Mesendoderm (in vitro differentiated cells): ENCODE measurements at regions not wholly inside any gene's neighbourhood (a gene's known extent, or its start where the extent isn't known, plus 50 kb on each side); places are given as distances from the start of the nearest gene placed in this dataset.

ENCODE experiments used
- DNase-seq: peaks from one replicate; pipeline ENCODE4 v3.0.0; 2013
- H2AK5ac ChIP-seq: 2 replicates; pipeline ENCODE4 v1.6.1; 2013; ENCODE audit warnings: low read length, inconsistent platforms
- H2BK120ac ChIP-seq: 2 replicates; pipeline ENCODE4 v1.6.1; 2013; ENCODE audit warnings: low read depth, mild to moderate bottlenecking, low read length, moderate library complexity, mixed read lengths
- H2BK15ac ChIP-seq: replicated peaks from 2 replicates; pipeline ENCODE4 v1.6.1; 2013; ENCODE audit warnings: low read depth, mild to moderate bottlenecking, moderate library complexity
- H2BK5ac ChIP-seq: 2 replicates; pipeline ENCODE4 v1.6.1; 2013; ENCODE audit warnings: low read length, inconsistent platforms
- H3K18ac ChIP-seq: 2 replicates; pipeline ENCODE4 v1.6.1; 2013; ENCODE audit warnings: mild to moderate bottlenecking, low read length, mixed read lengths
- H3K23ac ChIP-seq: one replicate; pipeline ENCODE4 v1.6.1; 2013; ENCODE audit warnings: low read length
- H3K27ac ChIP-seq: 2 replicates; pipeline ENCODE4 v1.5.1; 2013; ENCODE audit warnings: low read depth, mild to moderate bottlenecking, inconsistent platforms, low read length, moderate library complexity
- H3K27me3 ChIP-seq: 2 replicates; pipeline ENCODE4 v1.6.1; 2013; ENCODE audit warnings: low read length, control low read depth, mild to moderate bottlenecking, inconsistent platforms; ENCODE audit not compliant: insufficient read depth, poor library complexity
- H3K36me3 ChIP-seq: 2 replicates; pipeline ENCODE4 v1.6.1; 2013; ENCODE audit warnings: low read length, inconsistent platforms; ENCODE audit not compliant: control insufficient read depth, insufficient read depth
- H3K4ac ChIP-seq: one replicate; pipeline ENCODE4 v1.6.1; 2013; ENCODE audit warnings: low read depth, mild to moderate bottlenecking, low read length, moderate library complexity
- H3K4me1 ChIP-seq: 2 replicates; pipeline ENCODE4 v1.6.1; 2013; ENCODE audit warnings: low read depth, low read length, inconsistent platforms; ENCODE audit not compliant: control insufficient read depth
- H3K4me2 ChIP-seq: 2 replicates; pipeline ENCODE4 v1.6.1; 2013; ENCODE audit warnings: low read length
- H3K4me3 ChIP-seq: 2 replicates; pipeline ENCODE4 v1.5.1; 2013; ENCODE audit warnings: mild to moderate bottlenecking, low read length
- H3K56ac ChIP-seq: one replicate; pipeline ENCODE4 v1.6.1; 2013; ENCODE audit warnings: low read length
- H3K79me1 ChIP-seq: 2 replicates; pipeline ENCODE4 v1.6.1; 2013; ENCODE audit warnings: low read length, inconsistent platforms
- H3K79me2 ChIP-seq: 2 replicates; pipeline ENCODE4 v1.6.1; 2013; ENCODE audit warnings: mild to moderate bottlenecking, low read length; ENCODE audit not compliant: control insufficient read depth, insufficient read depth
- H3K9ac ChIP-seq: 2 replicates; pipeline ENCODE4 v1.6.1; 2013; ENCODE audit warnings: low read length, inconsistent platforms
- H4K5ac ChIP-seq: one replicate; pipeline ENCODE4 v1.6.1; 2013; ENCODE audit warnings: low read length
- H4K8ac ChIP-seq: one replicate; pipeline ENCODE4 v1.6.1; 2013; ENCODE audit warnings: low read depth, mild to moderate bottlenecking, control low read depth, low read length, moderate library complexity
- WGBS: extraction: QIAGEN DNeasy Blood & Tissue Kit; methylation state at CpG from one replicate; pipeline ENCODE4 v1.1.7; 2013; ENCODE audit warnings: low lambda C conversion rate, missing lambda C conversion rate; ENCODE audit not compliant: insufficient coverage; ENCODE audit errors: extremely low coverage; 5-methylcytosine and 5-hydroxymethylcytosine counted together

DNA sequence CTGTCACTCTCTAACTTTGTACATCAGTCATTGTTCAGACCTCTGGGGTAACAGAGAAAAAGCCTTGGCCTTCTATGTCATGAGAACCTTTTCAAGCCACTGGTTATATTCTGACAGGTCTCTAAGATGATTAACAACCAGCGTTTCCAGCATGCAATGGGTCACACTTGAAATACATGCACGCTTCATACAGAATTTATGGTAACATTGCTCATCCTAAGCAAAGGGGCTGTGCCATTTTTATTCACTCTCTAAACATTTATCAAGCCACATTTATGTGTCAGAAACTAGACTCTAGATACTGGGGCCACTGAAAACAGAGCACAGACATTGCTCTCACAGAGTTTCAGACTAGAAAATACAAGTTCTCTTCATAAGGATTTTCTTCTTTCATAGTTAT, 501.4 kb upstream of the DAB1 start:
- Histone ChIP-seq H2BK15ac (no peak overlapping the region), H3K56ac (no peak overlapping the region), H4K5ac (no peak overlapping the region), H3K9ac (no peak overlapping the region), H2AK5ac (no peak overlapping the region), H3K36me3 (no peaks in the 10 kb centered on the region), H2BK120ac (no peak overlapping the region), H3K79me1 (no peaks in the 10 kb centered on the region), H3K23ac (no peak overlapping the region), H3K4me1 (no peaks in the 10 kb centered on the region), H2BK5ac (no peak overlapping the region), H3K79me2 (no peaks in the 10 kb centered on the region), H3K27me3 (no peaks in the 10 kb centered on the region), H3K4ac (no peak overlapping the region), H3K4me3 (no peak overlapping the region), H3K4me2 (no peak overlapping the region), H3K18ac (no peak overlapping the region), H3K27ac (no peak overlapping the region), H4K8ac (no peak overlapping the region)
- DNase-seq, result no peak
- WGBS, result no CpG with 5 or more reads among the region's 2 CpGs

DNA sequence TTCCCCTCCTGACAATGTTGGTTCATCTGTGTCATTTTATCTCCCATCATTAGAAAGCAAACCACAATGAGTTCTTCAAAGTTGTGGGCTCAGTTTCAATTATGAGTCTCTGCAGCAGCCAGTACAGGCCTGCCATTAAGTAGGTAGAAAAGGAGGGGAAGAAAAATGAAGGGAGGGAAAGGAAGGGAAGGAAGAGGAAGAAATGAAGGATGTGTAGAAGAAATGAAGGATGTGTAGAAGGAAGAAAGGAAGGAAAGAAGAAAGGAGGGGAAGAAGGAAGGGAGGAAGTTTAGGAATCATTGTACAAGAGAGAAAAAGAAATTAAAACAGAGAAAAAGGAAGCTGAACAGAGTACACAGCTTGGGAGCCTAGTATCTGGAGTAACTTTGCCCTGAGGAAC, 498.3 kb upstream of the DAB1 start:
- H3K23ac ChIP-seq, result no peak overlapping the region
- DNase-seq, result no peak
- no peaks in the 10 kb centered on the region for H3K4me1 ChIP-seq
- H4K8ac ChIP-seq, result no peak overlapping the region
- no peak overlapping the region for H3K4me2 ChIP-seq
- no peak overlapping the region for H2AK5ac ChIP-seq
- H4K5ac ChIP-seq, result no peak overlapping the region
- no peaks in the 10 kb centered on the region for H3K36me3 ChIP-seq
- no peak overlapping the region for H3K4me3 ChIP-seq
- H2BK15ac ChIP-seq, result no peak overlapping the region
- no peak overlapping the region for H3K27ac ChIP-seq
- H3K56ac ChIP-seq, result no peak overlapping the region
- no peak overlapping the region for H3K4ac ChIP-seq
- no peak overlapping the region for H2BK5ac ChIP-seq
- no peak overlapping the region for H2BK120ac ChIP-seq
- H3K18ac ChIP-seq, result no peak overlapping the region
- H3K27me3 ChIP-seq, result no peaks in the 10 kb centered on the region
- no peaks in the 10 kb centered on the region for H3K79me1 ChIP-seq
- no peak overlapping the region for H3K9ac ChIP-seq
- no peaks in the 10 kb centered on the region for H3K79me2 ChIP-seq

DNA sequence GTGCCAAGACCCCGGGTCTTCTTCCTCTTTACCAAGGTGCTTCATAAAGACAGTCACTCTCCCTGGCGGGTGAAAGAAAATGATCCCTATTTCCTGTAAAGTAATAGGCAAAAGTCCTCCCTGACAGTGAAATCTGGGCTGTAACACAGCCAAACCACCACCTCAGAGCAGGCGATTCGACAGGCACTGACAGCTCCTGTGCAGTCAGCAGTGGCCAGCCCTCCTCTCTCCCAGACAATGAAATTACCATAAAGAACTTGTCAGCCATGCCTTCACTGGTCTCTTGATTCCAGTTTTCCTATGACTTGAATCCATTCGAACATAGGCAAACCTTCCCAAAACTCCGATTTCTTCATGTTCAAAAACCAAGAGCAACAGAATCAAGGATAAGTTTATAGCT, 492.2 kb upstream of the DAB1 start:
- H3K27me3 ChIP-seq, result no peaks in the 10 kb centered on the region
- no peak overlapping the region for H3K23ac ChIP-seq
- no peaks in the 10 kb centered on the region for H3K79me2 ChIP-seq
- no peak for DNase-seq
- no peak overlapping the region for H3K9ac ChIP-seq
- H3K56ac ChIP-seq, result no peak overlapping the region
- H3K4ac ChIP-seq, result no peak overlapping the region
- no peak overlapping the region for H3K18ac ChIP-seq
- no peak overlapping the region for H4K5ac ChIP-seq
- no peak overlapping the region for H4K8ac ChIP-seq
- no peak overlapping the region for H3K4me2 ChIP-seq
- no peak overlapping the region for H3K27ac ChIP-seq
- no peak overlapping the region for H2BK120ac ChIP-seq
- no peaks in the 10 kb centered on the region for H3K4me1 ChIP-seq
- no peak overlapping the region for H2AK5ac ChIP-seq
- no peaks in the 10 kb centered on the region for H3K36me3 ChIP-seq
- WGBS, result no CpG with 5 or more reads among the region's 6 CpGs
- H3K4me3 ChIP-seq, result no peak overlapping the region
- no peak overlapping the region for H2BK5ac ChIP-seq
- no peak overlapping the region for H2BK15ac ChIP-seq
- H3K79me1 ChIP-seq, result no peaks in the 10 kb centered on the region

- Histone ChIP-seq H2BK120ac (no peak overlapping the region), H3K4me3 (no peak overlapping the region), H3K4ac (no peak overlapping the region), H3K79me2 (no peaks in the 10 kb centered on the region), H3K4me2 (no peak overlapping the region), H4K5ac (no peak overlapping the region), H3K56ac (no peak overlapping the region), H2BK5ac (no peak overlapping the region), H3K36me3 (no peaks in the 10 kb centered on the region), H4K8ac (no peak overlapping the region), H3K23ac (no peak overlapping the region), H2BK15ac (no peak overlapping the region), H3K79me1 (no peaks in the 10 kb centered on the region), H3K27me3 (no peaks in the 10 kb centered on the region), H3K27ac (no peak overlapping the region), H3K4me1 (no peaks in the 10 kb centered on the region), H3K18ac (no peak overlapping the region), H2AK5ac (no peak overlapping the region), H3K9ac (no peak overlapping the region)
- no CpG with 5 or more reads among the region's 4 CpGs for WGBS
- no peak for DNase-seq
Observed at GRCh38 chr1:57911427-57911826, 487.6 kb upstream of the DAB1 start.

GRCh38 chr1:57910782-57911181, 486.9 kb upstream of the DAB1 start:
- Histone ChIP-seq H3K27me3 (no peaks in the 10 kb centered on the region), H3K18ac (no peak overlapping the region), H2BK15ac (no peak overlapping the region), H3K23ac (no peak overlapping the region), H3K4me2 (no peak overlapping the region), H3K9ac (no peak overlapping the region), H2BK5ac (no peak overlapping the region), H3K36me3 (no peaks in the 10 kb centered on the region), H2AK5ac (no peak overlapping the region), H3K4me1 (no peaks in the 10 kb centered on the region), H4K5ac (no peak overlapping the region), H3K27ac (no peak overlapping the region), H3K56ac (no peak overlapping the region), H3K79me1 (no peaks in the 10 kb centered on the region), H3K79me2 (no peaks in the 10 kb centered on the region), H4K8ac (no peak overlapping the region), H2BK120ac (no peak overlapping the region), H3K4me3 (no peak overlapping the region), H3K4ac (no peak overlapping the region)
- WGBS, result no CpG with 5 or more reads among the region's 2 CpGs
- DNase-seq, result no peak

DNA sequence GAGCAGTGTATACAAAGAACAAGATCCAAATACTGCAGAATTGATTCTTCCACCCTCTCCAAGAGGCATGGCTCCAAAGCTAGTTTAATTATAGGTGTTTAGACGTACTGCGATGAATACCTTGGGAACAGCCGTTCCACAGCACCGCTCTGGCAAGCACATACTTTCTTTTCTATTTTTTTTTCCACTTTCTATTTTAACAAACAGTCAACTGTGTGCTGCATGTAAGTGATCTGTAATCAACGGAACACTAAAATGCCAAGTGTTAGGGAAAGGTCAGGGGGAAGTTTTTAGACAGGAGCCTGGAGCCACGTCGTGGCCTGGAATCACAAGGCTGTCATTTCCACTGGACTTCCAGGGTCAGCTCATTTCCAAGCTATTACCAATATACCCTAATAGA, 486.4 kb upstream of the DAB1 start:
- no peak overlapping the region for H2BK120ac ChIP-seq
- no peak overlapping the region for H3K4me3 ChIP-seq
- H2BK5ac ChIP-seq, result no peak overlapping the region
- no peaks in the 10 kb centered on the region for H3K79me1 ChIP-seq
- no peak overlapping the region for H3K4me2 ChIP-seq
- H2BK15ac ChIP-seq, result no peak overlapping the region
- no peak overlapping the region for H3K18ac ChIP-seq
- H3K4ac ChIP-seq, result no peak overlapping the region
- H3K4me1 ChIP-seq, result no peaks in the 10 kb centered on the region
- no peak overlapping the region for H2AK5ac ChIP-seq
- H3K9ac ChIP-seq, result no peak overlapping the region
- no peak for DNase-seq
- no peak overlapping the region for H3K56ac ChIP-seq
- no peaks in the 10 kb centered on the region for H3K27me3 ChIP-seq
- no peak overlapping the region for H4K8ac ChIP-seq
- no CpG with 5 or more reads among the region's 7 CpGs for WGBS
- no peaks in the 10 kb centered on the region for H3K79me2 ChIP-seq
- H3K27ac ChIP-seq, result no peak overlapping the region
- no peak overlapping the region for H3K23ac ChIP-seq
- no peak overlapping the region for H4K5ac ChIP-seq
- no peaks in the 10 kb centered on the region for H3K36me3 ChIP-seq
